ENCODE measurements at regions not wholly inside any gene's neighbourhood (a gene's known extent, or its start where the extent isn't known, plus 50 kb on each side); places are given as distances from the start of the nearest gene placed in this dataset.
"Not testable (repeated sequence)": the region's sequence is repeated elsewhere in the genome, so short reads cannot be mapped to it uniquely, and the experiment has no call there.

DNA sequence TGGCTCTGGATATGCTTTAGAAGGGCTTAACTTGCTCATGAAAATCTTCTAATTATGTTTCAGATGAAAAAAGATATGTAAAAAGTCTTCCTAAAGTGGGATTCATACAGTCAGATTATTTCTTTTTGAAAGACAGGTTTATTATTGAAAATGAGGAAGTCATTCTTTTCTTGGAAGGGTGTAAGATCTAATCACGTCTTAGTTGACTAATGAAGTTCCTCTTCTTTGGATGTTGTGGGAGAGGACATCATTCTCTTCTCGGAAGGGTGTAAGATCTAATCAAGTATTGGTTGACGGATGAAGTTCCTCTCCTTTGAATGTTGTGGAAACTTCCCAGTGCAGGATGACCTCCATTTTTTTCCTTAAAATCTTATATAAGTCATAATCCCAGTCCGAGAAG, 74.9 kb downstream of the ALG10 start:
- peak in 2 of 3 donors; percentile 1 to 32 for DNase-seq (ENCODE audit: low read depth in 2 of 3, low spot score in 2 of 3)

DNA sequence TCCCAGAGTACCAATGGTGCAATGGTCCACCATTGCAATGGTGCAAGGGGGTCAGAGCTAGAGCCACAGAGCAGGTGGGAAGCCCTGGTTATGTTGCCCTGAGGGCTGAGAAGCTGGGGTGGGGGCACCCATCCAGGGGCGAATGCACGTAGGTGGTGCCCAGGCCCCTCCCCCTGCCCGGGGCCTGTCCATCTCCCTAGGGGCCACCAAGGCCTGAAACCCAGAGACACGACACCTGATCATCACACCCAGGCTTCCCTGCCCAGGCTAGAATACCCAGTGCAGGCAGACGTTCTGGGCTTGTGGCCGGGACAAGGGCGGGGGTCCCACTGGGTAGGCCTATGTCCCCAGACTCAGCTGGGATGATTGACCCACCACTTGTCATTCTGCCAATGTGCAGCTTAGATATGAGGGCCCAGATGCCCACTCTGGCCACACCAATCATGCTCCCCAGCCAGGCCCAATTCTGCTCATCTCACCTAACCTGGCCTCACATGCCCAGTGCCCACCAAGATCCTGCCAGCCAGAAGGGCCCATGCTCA, 83.2 kb downstream of the ALG10 start:
- DNase-seq (ENCODE audit: low read depth in 2 of 3, low spot score in 2 of 3) = no peak

DNA sequence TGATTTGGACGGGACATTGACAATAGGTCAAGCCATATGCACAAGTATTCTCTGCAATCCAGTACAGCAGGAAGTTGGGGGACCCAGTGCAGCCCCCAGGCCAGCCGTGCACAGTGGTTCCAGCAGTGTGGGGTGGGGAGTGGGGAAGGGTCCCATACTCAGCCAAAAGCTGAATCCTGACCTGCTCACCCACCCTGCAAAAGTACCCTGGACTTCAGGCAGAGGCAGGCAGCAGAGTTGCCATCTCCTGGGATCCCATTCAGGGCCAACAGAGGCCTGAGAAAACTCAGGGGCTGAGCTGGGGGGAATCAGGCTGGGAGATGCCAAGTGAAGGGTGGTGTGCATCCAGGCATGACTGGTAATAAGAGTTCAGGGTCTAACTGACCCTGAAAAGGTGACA, 83.9 kb downstream of the ALG10 start:
- DNase-seq (ENCODE audit: low read depth in 2 of 3, low spot score in 2 of 3) = no peak

DNA sequence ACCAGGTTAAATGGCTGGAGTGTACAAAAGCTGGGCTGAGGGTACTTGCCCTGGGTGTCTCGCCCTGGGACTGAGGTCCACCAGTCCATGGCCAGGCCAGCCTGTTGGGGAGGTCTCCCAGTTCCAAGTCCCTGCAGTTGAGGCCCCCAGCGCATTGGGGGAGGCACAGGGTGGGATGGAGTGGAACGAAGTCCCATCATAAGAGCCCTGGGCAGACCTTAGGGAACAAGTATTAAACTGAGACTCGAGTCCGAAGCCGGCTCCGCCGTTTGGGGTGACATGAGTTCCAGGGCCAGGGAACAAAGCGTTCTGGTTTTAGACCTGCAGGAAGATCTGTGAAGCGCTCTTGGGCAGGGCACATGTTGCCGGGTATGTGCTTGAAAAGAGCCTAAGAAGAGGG, 84.7 kb downstream of the ALG10 start:
- no peak for DNase-seq (ENCODE audit: low read depth in 2 of 3, low spot score in 2 of 3)

DNA sequence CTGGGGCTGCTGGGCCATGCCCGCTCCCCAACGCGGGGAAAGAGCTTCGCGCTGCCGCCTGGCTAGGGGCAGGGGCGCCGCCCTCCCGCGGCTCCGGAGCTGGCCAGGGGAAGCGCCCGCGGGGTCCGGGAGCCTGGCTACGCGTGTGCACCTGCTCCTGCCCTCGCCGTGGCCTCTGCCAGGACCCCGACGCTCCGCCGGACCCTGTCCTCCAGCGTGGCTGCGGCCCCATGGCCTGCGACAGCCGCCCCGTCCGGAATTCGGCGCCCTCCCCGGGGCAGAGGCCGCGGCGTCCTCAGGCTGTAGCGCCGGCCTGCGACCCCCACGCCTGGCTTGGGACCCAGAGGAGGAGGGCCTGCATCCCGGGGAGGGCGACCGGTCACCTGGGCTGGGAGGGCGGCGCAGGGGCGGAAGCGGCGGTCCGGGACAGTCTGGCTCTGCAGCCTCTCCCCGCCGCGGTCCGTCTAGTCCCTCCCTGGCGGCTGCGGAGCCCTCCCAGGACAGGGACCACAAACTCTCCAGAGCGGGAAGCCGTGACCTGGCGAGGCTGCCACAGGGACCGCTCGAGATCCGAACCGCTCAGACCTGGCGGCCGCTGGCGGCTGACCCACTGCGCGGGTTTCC, 85.6 kb downstream of the ALG10 start:
- no peak for DNase-seq (ENCODE audit: low read depth in 2 of 3, low spot score in 2 of 3)

DNA sequence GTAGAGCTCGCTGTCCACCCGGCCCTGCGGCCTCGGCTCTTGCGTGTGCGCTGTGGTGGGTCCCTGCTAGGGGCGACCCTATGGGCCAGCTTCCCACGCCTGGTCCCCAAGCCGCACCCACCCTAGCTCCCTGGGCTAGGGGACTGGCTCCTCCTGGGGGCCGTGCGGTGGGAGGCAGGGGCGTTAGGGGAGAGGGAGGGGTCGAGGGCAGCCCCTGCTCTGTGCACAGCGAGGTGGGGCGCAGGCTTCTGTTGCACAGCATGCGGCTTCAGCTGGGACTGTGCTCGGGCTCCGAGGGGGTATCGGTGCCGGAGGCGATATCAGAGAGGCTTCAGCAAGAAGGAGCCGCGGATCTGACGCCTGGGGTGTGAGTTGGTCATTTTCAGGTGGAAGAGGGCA, 86.1 kb downstream of the ALG10 start:
- DNase-seq (ENCODE audit: low read depth in 2 of 3, low spot score in 2 of 3) = no peak

DNA sequence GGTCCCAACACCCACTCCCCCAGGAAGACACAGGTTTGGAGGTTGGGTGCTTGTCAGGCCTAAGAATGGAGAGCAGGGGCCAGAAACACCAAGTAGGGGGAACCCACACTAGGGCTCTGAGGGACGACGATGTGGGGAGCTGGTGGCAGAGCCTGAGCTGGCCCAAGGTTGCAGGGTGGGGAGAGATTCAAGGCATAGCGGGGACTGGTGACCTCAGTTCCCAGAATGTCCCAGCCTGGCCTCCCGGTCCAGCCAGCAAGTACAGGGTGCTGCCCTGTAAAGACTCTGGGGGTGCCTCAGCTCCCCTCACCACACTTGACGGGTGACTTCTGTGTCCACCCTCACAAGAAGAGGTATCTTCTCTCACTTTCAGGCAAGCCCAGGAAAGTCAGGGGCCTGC, 86.7 kb downstream of the ALG10 start:
- DNase-seq (ENCODE audit: low read depth in 2 of 3, low spot score in 2 of 3) = no peak

DNA sequence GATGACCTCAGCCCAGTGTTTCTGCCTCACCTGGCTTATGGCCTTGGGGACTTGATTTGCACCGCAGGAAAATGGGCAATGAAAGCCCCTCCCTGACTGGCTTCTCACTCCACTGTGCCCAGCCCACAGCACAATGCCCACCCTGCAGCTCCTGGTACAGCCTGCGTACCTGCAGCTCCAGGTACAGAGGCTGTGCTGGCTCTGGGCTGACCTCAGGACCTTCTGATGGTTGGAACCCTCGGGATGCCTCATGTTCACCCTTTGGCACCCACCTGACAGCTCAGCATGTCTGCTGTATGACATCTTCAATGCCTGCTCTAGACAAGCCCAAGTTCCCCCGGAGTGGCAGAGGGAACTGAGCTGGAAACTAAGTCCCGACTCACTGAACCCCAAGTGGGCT, 87.1 kb downstream of the ALG10 start:
- no peak for DNase-seq (ENCODE audit: low read depth in 2 of 3, low spot score in 2 of 3)

DNA sequence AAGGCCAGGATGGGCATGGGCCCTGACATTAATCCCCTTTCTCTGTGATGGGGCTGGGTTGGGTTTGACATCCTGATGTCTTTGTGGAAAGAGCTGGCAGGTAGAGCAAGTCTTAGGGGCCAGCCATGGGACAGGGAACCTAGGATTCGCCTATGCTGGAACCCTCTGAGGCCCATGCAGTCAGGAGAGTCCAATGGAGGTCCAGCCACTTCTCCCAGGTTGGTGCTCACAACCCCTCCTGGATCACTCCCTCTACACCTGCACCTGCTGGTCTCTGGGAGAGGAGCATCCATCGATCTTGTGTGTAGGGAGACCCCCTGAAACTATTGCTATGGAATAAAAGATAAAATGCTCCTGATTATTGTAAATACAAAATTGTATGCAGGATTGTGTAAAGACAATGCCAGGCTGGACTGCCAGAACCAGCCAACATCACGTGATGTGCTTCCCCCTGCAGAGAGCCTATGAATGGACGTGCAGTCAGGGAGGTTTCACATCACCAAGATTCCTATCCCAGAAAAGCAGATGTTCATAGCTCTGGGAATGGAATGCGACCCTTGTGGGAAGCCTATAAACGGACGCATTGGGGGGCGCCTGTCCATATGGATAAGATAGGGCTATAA, 87.7 kb downstream of the ALG10 start:
- not testable (repeated sequence) for DNase-seq (ENCODE audit: low read depth in 2 of 3, low spot score in 2 of 3)

DNA sequence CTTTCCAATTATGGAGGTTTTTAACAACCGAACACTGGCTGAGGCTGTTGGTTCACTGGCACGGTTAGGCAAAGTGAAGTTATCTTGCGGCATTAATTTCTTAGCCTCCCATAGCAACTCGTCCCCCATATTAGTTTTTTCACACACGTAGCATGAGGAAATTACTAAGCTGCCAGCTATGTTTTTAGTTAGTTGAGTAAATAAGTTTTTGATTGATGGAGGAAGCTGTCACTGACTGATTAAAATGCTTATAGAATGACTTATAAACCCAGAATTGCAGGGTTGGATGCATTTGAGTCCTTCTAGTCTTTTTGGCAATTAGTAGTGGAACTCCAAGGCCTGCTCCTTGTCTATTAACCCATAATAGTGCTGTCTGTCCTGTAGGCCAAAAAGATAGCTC, 97.1 kb downstream of the ALG10 start:
- DNase-seq (ENCODE audit: low read depth in 2 of 3, low spot score in 2 of 3) = no peak

DNA sequence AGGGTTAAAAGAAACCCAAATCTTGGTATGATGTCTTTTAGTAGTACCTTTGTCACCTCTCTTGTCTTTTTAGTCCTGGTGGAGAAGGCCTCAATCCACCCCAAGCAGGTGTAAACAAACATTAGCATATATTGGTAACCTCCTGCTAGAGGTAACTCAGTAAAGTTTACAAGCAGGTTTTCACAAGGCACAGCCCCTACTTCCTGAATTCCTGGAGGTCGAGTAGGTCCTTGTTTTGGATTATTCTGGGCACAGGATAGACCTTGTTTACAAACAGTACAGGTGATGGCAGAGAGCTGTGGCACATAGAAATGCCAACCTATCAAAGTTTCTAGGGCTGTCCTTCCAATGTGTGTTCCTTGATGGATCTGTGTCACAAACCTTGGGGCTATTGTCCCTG, 99.1 kb downstream of the ALG10 start:
- no peak for DNase-seq (ENCODE audit: low read depth in 2 of 3, low spot score in 2 of 3)

DNA sequence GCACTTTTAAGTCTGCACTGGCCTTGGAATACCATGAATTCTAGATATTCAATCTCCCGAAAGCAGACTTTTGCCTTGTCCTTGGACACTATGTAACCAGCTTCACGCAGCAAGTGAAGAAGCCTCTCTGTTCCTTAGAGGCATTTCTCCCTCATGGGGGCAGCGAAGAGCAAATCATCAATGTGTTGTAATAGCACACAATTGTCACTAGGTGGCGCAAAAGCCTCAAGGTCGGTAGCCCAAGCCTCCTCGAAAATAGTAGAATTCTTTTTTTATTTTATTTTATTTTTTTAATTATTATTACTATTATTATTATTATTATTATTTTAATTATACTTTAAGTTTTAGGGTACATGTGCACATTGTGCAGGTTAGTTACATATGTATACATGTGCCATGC, 100.8 kb downstream of the ALG10 start:
- peak; percentile 9 to 73 (median 24) for DNase-seq (ENCODE audit: low read depth in 2 of 3, low spot score in 2 of 3)

DNA sequence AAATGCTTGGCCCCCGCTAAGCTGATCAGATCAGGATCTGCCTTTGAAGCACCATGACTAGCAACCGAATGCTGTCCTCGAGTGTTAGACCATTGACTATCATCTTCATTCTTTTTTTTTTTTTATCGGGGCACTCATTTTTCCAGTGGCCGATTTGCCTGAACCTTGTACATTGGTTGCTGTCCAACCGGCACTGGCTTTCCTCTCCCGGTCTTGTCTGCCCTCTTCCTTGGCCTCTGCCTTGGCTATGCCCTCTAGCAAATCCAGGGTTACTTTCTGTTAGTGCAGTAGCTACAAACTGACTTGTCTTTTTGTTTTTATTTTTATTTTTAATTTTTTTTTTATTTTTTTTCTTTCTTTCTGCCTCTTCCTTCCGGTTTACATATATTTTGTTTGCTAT, 102.3 kb downstream of the ALG10 start:
- DNase-seq (ENCODE audit: low read depth in 2 of 3, low spot score in 2 of 3) = no peak

DNA sequence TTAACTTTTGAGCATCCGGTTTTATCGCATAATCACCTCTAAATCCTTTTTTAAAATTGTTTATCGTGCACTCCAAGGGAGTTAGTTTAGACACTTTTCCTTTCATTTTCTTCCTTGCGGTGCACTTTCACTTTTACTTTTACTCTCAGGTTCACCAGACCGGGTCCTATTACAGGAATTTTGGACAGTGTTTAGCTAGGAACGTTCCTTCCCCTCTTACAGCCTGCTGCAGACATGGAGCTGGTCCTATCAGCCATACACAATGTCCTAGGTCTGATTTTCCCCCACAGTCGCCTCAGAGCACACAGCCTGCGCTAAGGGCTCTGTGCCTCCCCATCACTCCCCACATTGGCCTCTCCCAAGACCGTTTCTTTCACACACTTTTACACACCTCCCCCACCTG, 103.9 kb downstream of the ALG10 start:
- peak in 2 of 3 donors; percentile 7 to 27 for DNase-seq (ENCODE audit: low read depth in 2 of 3, low spot score in 2 of 3)

DNA sequence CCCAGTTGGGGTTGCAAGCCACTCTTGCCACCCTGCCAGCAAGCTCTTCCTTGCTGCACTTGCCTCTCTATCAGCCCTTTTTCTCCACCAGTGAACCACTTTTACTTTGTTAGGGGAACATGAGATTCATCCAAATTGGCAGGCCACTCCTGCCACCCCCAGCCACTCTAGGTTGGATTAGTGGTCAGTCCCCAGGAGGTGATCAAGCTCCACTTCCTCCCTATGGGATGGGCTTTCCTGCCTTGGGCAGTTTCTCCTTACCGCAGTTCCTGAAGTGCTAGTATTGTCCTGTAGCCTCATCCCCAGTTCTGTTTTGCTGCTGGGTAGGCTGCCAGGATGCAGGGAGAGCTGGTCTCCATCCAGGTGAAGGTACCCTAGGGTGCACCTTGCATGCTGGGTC, 104.5 kb downstream of the ALG10 start:
- no peak for DNase-seq (ENCODE audit: low read depth in 2 of 3, low spot score in 2 of 3)

DNA sequence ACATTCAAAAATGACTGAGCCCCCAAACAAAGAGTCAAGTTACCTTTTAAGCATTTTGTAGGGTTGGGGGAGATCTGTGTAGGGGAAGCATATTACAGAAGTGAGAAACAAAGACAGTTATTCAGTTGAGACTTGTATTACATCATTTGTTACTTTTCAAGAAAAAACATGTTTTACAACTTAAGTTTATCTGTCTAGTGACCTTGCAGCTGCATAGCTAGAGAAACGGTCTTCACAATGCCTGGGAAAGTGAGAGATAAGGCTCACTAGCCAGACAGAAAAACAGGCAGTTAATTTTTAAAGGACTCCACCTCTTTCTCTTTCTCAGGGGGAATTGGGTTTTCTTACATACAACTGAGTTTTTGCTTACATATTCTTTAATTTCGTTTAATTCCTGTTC, 105.1 kb downstream of the ALG10 start:
- DNase-seq (ENCODE audit: low read depth in 2 of 3, low spot score in 2 of 3) = peak in 1 of 3 donors; percentile 7

DNA sequence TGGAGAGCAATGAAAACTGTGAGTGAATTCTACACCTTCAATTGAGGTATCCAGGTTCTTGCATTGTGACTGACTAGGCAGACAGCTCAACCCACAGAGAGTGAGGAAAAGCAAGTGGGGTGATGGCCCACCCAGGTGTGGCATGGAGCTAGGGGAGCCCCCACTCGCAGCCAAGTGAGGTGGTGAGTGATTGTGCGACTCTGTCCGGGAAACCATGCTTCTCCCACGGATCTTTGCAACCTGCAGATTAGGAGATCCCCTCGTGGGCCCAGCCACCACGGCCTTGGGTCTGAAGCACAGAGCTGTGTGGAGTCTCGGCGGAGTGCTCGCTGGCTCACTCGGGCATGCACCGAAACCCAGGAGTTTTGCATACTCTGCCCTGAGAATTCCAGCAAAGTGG, 120.1 kb downstream of the ALG10 start:
- no peak for DNase-seq (ENCODE audit: low read depth in 2 of 3, low spot score in 2 of 3)

DNA sequence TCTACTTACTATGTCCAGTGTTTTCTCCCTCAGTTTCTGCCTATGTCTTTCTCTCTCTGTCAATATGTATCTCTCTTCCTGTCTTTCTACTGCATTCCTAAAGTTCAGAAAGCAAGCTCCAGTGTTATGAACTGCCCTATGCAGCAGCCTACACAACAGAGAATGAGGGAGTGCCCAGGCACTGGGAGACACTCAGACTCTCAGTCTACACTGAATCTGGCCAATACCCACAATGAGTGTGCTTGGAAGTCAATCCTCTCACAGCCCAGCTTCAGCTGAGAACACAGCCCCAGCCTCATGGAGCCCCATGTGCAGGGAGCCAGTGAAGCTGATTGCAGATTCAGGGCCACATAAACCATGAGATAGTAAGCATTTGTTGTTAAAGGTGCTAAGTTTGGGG, 128.7 kb downstream of the ALG10 start:
- DNase-seq (ENCODE audit: low read depth in 2 of 3, low spot score in 2 of 3) = no peak

DNA sequence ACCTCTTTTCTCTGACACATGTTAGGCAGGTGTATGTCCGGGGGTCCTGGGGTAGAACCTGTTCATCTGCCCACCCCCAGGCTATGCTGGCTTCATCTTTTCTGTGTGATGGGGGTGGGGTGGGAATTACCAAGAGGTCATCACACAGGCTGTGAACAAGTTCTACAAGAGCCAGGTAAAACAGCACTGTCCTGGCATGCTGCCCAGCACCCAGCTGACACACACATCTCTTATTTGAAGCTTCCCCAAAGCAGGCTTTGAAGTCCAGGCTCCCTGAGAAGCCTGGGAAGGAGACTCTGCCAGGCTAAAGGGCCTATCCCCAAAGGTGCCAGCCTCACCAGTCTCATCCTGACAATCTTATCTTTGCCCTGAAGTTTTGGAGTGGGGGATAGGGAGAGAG, 141.1 kb downstream of the ALG10 start:
- no peak for DNase-seq (ENCODE audit: low read depth in 2 of 3, low spot score in 2 of 3)

DNA sequence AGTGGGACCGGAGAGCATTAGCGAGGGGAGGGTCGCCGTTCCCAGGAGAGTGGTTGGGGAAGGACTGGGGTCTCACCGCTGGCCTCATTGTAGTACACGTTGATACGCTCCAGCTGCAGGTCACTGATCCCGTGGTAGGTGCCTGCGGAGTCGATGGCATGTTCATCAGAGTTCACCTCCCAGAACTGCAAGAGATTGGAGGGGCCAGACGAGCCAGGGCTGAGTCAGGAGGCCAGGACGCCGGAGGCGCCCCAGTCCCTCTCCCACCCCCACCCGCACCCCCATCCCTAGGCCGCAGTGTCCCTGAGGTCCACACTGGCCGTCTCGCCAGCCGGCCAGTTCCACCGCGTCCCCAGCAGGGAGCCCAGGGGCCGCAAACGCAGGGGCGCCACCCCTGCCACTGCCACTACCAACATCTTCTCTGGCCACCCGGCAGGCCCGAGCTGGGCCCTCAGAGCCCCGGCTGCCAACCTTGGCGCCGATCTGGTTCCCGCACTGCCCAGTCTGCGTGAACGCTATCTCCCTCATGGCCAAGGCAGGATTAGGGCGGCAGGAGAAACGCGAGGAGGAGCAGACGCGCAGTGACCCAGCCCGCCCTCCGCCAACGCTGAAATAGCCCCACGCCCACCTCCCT, 144.2 kb downstream of the ALG10 start:
- DNase-seq (ENCODE audit: low read depth in 2 of 3, low spot score in 2 of 3) = no peak

DNA sequence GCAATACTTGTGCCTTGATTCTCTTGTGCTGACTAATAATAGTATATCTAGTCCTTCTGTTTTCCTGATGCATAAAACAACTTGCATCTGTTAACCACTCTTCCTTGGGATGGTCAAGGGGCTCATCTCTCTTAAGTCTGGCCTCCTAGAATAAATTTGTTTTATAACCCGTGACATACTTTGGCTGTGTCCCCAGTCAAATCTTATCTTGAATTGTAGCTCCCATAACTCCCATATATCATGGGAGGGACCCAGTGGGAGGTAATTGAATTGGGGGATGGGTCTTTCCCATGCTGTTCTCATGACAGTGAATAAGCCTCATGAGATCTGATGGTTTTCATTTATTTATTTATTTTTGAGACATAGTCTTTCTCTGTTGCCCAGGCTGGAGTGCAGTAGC, 146.2 kb downstream of the ALG10 start:
- not testable (repeated sequence) for DNase-seq (ENCODE audit: low read depth in 2 of 3, low spot score in 2 of 3)

DNA sequence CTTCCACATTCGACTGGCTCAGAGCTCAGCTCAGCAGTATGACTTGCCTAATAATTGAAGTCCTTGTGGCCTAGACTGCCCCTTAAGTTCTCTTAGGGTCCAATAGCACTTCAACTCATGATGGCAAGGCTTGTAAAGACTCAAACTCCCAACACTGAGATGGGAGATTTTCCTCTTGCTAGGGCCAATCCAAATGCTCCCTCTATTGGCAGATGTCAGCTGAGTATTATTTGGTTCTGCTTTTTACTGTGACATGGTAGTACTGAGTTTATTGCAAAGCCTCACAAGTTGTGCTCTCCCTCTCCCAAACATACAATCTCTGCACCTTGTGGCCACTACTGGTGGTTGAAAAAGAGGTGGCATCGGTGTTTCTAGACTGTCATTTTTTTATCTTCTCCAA, 164.2 kb downstream of the ALG10 start:
- no peak for DNase-seq (ENCODE audit: low read depth in 2 of 3, low spot score in 2 of 3)
